ENCODE measurements at regions not wholly inside any gene's neighbourhood (a gene's known extent, or its start where the extent isn't known, plus 50 kb on each side); places are given as distances from the start of the nearest gene placed in this dataset.
"Not testable (repeated sequence)": the region's sequence is repeated elsewhere in the genome, so short reads cannot be mapped to it uniquely, and the experiment has no call there.

- DNase-seq (ENCODE audit: low read depth in 2 of 2), result not testable (repeated sequence)
Observed at GRCh38 chr19:20292520-20292919, 125.5 kb downstream of the ZNF486 start.

DNA sequence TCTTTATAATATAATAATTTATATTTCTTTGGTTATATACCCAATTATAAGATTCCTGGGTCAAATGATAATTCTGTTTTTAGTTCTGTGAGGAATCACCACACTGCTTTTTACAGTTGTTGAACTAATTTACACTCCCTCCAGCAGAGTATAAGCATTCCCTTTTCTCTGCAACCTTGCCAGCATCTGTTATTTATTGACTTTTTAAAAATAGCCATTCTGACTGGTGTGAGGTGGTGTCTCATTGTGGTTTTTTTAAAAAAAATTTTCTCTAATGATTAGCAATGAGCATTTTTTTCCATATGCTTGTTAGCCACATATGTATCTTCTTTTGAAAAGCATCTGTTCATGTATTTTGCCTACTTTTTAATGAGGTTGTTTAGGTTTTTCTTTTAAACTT lies 122.2 kb downstream of the ZNF486 start:
- DNase-seq (ENCODE audit: low read depth in 2 of 2), result no peak

DNA sequence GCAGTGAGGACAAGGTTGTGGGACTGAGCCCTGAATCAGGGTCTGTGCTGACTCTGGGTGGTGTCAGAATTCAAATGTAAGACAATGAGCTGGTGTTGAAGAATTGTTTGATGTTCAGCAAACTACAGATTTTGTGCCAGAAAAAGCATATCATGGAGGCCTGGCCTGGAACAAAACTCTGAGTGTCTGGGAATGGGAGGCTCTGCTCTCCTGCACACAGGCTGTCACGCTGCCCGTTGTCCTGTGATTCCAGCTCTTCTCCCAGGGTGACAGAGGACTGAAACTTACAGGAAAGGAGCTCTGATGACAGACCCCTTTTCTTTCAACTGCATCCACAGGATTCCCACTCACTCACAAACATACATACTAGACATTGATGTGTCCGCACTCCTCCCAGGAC lies 120.1 kb downstream of the ZNF486 start:
- DNase-seq (ENCODE audit: low read depth in 2 of 2), result no peak

DNA sequence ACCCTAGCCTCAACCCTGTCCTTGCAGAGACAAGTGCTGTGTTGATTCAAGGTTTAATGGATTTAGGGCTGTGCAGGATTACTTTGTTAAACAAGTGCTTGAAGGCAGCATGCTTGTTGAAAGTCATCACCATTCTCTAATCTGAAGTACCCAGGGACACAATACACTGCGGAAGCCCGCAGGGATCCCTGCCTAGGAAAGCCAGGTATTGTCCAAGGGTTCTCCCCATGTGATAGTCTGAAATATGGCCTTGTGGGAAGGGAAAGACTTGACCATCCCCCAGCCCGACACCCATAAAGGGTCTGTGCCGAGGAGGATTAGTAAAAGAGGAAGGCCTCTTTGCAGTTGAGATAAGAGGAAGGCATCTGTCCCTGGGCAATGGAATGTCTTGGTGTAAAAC lies 118.9 kb downstream of the ZNF486 start:
- not testable (repeated sequence) for DNase-seq (ENCODE audit: low read depth in 2 of 2)

GRCh38 chr19:20279516-20279915 lies 112.5 kb downstream of the ZNF486 start:
- no peak for DNase-seq (ENCODE audit: low read depth in 2 of 2)

DNA sequence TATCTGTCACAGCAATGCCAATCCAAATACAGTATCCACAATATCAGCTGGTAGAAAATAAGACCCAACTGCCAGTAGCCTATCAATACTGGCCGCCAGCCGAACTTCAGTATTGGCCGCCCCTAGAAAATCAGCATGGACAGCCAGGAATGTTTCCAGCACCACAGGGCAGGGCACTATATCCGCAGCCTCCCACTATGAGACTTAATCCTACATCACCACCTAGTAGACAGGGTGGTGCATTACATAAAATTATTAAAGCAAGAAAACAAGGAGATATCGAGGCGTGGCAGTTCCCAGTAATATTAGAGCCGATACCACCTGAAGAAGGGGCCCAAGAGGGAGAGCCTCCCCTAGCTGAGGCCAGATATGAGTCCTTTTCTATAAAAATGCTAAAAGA lies 111.3 kb downstream of the ZNF486 start:
- DNase-seq (ENCODE audit: low read depth in 2 of 2), result no peak

GRCh38 chr19:20276732-20277082 lies 109.7 kb downstream of the ZNF486 start:
- not testable (repeated sequence) for DNase-seq (ENCODE audit: low read depth in 2 of 2)

- DNase-seq (ENCODE audit: low read depth in 2 of 2), result no peak
Observed at GRCh38 chr19:20276011-20276731, 109.2 kb downstream of the ZNF486 start.

GRCh38 chr19:20273951-20274570 lies 107.0 kb downstream of the ZNF486 start:
- no peak for DNase-seq (ENCODE audit: low read depth in 2 of 2)

DNA sequence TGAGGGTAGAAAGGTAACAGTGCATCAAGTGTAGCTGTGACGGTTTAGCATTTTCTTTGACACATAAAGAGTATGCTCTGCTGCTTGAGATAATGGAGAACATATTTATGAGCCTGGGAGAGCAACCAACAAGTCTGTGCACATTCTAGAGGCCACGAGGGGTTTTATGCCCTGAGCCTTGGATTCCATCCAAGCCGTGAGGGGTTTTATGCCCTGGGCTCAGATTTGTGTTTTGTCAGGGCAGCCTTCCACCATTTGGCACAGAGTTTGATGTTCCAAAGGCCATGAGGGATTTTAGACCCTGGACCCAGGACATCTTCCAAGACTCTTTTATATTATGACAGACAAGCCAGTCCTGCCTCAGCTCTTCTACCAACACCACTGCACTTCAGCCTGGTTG lies 106.4 kb downstream of the ZNF486 start:
- no peak for DNase-seq (ENCODE audit: low read depth in 2 of 2)

GRCh38 chr19:20272627-20273010 lies 105.6 kb downstream of the ZNF486 start:
- DNase-seq (ENCODE audit: low read depth in 2 of 2), result not testable (repeated sequence)

DNA sequence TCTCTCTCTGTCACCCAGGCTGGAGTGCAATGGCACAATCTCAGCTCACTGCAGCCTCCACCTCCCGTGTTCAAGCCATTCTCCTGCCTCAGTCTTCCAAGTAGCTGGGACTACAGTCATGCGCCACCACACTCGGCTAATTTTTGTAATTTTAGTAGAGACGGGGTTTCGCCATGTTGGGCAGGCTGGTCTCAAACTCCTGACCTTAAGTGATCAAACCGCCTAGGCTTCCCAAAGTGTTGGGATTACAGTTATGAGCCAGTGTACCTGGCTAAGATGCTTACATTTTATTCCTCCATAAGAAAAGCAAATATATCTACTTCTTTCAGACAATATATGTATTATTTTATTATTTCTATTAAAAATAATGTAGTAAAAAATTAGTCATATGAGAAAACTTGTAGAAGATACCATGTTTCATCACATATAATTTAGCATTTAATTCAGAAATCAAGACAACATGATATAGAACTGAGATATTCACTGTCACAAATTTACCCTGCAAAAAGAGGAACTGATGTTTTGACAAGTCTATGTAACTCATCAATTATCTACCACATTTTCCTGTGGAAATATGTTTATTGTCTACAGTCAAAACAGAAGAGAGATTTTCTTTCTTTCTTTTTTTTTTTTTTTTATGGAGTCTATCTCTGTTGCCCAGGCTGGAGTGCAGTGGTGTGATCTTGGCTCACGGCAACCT lies 105.1 kb downstream of the ZNF486 start:
- not testable (repeated sequence) for DNase-seq (ENCODE audit: low read depth in 2 of 2)

GRCh38 chr19:20271215-20271926 lies 104.4 kb downstream of the ZNF486 start:
- no peak for DNase-seq (ENCODE audit: low read depth in 2 of 2)

DNA sequence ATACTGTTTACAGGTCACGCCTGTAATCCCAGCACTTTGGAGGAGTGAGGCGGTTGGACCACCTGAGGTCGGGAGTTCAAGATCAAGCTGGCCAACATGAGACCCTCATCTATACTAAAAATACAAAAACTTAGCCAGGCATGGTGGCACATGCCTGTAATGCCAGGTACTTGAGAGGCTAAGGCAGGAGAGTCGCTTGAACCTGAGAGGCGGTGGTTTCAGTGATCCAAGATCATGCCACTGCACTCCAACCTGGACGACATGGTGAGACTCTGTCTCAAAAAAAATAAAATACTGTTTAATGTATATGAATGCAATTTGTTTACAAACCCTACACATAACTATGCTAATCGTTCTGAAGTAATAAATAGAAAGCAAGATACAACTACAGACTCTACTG lies 102.4 kb downstream of the ZNF486 start:
- DNase-seq (ENCODE audit: low read depth in 2 of 2), result no peak

- not testable (repeated sequence) for DNase-seq (ENCODE audit: low read depth in 2 of 2)
Observed at GRCh38 chr19:20261513-20261912, 94.5 kb downstream of the ZNF486 start.

GRCh38 chr19:20260738-20261137 lies 93.7 kb downstream of the ZNF486 start:
- not testable (repeated sequence) for DNase-seq (ENCODE audit: low read depth in 2 of 2)

DNA sequence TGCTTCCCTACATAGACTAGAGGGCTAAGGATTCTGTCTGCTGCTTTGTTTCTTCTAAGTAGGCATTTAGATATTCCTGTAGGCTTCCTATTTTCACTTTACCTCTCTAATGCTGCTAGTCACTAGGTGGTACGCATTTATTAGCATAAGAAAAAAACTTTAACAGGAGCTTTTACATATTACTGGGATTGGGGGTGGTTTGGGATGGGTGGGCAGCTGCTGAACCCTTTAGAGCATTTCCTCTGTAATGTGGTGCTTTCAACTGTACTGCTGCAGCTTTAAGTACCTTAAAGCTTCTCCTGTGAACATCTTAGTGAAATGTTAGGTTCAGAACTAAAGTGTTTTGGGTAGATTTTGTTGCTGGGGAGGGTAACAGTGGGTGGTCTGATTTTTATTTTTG lies 92.6 kb downstream of the ZNF486 start:
- no peak for DNase-seq (ENCODE audit: low read depth in 2 of 2)

GRCh38 chr19:20256606-20257005 lies 89.6 kb downstream of the ZNF486 start:
- no peak for DNase-seq (ENCODE audit: low read depth in 2 of 2)

- DNase-seq (ENCODE audit: low read depth in 2 of 2), result no peak
Observed at GRCh38 chr19:20254121-20254520, 87.1 kb downstream of the ZNF486 start.

DNA sequence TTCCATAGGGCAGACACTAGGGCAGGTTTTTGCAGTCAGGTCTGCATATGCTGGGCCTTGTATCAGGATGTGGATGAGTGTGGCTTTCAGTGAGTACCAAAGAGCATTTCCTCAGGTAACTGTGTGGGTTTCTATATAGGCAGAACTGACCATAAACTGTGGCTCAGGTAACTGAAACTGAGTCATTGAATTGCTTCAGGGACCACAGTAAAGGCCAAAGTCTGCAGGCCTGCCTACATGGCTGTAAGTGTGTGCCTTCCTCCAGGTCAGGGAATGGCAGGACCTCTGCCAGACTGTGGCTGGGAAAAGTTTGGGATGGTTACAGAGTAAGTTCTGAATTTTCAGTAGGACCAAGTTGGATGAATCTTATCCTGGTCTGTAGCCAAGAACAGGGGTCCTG lies 85.6 kb downstream of the ZNF486 start:
- DNase-seq (ENCODE audit: low read depth in 2 of 2), result no peak

GRCh38 chr19:20250627-20251026 lies 83.6 kb downstream of the ZNF486 start:
- DNase-seq (ENCODE audit: low read depth in 2 of 2), result no peak

GRCh38 chr19:20250121-20250520 lies 83.1 kb downstream of the ZNF486 start:
- DNase-seq (ENCODE audit: low read depth in 2 of 2), result no peak

Data from fibroblast of skin of left quadriceps (primary cell).